ENCODE measurements at regions not wholly inside any gene's neighbourhood (a gene's known extent, or its start where the extent isn't known, plus 50 kb on each side); places are given as distances from the start of the nearest gene placed in this dataset.

DNA sequence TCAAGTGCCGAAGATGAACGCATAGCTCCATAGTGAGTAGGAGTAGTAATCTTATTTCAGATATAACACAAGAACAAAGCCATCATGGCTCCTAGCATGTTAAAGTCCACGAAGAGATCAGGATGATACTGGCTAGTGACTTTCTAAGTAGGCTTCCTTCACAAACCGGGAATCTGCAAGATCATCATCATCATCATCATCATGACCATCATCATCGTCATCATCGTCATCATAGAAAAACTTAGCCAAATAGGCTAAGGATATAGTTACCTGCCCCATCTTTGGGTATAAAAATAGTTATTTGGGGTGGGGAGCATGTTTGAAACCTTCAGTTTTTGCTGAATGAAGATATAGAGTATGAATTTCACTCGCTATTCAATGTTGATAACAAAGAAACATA is 57.9 kb downstream of the PYDC2 start:
- no peak for TF ChIP-seq POLR2A (IDR thresholded peaks at IDR 0.05)
- TF ChIP-seq POLR2AphosphoS5 (IDR thresholded peaks at IDR 0.05), result no peak
- TF ChIP-seq, protein P1, sequence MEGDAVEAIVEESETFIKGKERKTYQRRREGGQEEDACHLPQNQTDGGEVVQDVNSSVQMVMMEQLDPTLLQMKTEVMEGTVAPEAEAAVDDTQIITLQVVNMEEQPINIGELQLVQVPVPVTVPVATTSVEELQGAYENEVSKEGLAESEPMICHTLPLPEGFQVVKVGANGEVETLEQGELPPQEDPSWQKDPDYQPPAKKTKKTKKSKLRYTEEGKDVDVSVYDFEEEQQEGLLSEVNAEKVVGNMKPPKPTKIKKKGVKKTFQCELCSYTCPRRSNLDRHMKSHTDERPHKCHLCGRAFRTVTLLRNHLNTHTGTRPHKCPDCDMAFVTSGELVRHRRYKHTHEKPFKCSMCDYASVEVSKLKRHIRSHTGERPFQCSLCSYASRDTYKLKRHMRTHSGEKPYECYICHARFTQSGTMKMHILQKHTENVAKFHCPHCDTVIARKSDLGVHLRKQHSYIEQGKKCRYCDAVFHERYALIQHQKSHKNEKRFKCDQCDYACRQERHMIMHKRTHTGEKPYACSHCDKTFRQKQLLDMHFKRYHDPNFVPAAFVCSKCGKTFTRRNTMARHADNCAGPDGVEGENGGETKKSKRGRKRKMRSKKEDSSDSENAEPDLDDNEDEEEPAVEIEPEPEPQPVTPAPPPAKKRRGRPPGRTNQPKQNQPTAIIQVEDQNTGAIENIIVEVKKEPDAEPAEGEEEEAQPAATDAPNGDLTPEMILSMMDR (IDR thresholded peaks at IDR 0.05 in 8 of 11, conservative IDR thresholded peaks at IDR 0.05 in 3 of 11), result no peak

All from spleen (tissue), 7 donors.